GM21381 (cell line): ENCODE measurements at regions not wholly inside any gene's neighbourhood (a gene's known extent, or its start where the extent isn't known, plus 50 kb on each side); places are given as distances from the start of the nearest gene placed in this dataset.
"Not testable (repeated sequence)": the region's sequence is repeated elsewhere in the genome, so short reads cannot be mapped to it uniquely, and the experiment has no call there.

ENCODE experiments used
- ATAC-seq: cut with Tn5 transposase; IDR thresholded peaks from one replicate; pipeline ENCODE4 v1.9.1; 2021; ENCODE audit warnings: mild to moderate bottlenecking, moderate library complexity; ENCODE audit not compliant: unreplicated experiment

- ATAC-seq, result peak; percentile 71
Observed at GRCh38 chr6:82419132-82419581, 55.5 kb downstream of the TPBG start.

GRCh38 chr6:82419859-82420258, 56.2 kb downstream of the TPBG start:
- no peak for ATAC-seq

GRCh38 chr6:82430611-82431010, 67.0 kb downstream of the TPBG start:
- no peak for ATAC-seq

GRCh38 chr6:82436740-82437139, 73.1 kb downstream of the TPBG start:
- ATAC-seq, result no peak

GRCh38 chr6:82437701-82438100, 74.1 kb downstream of the TPBG start:
- no peak for ATAC-seq

- no peak for ATAC-seq
Observed at GRCh38 chr6:82441047-82441855, 77.6 kb downstream of the TPBG start.

- ATAC-seq, result no peak
Observed at GRCh38 chr6:82442061-82442719, 78.6 kb downstream of the TPBG start.

- no peak for ATAC-seq
Observed at GRCh38 chr6:82458147-82458546, 94.5 kb downstream of the TPBG start.

GRCh38 chr6:82458705-82459104, 95.1 kb downstream of the TPBG start:
- no peak for ATAC-seq

GRCh38 chr6:82461536-82461935, 97.9 kb downstream of the TPBG start:
- no peak for ATAC-seq

GRCh38 chr6:82467338-82467737, 103.7 kb downstream of the TPBG start:
- no peak for ATAC-seq

- ATAC-seq, result not testable (repeated sequence)
Observed at GRCh38 chr6:82470123-82470522, 106.5 kb downstream of the TPBG start.

- ATAC-seq, result not testable (repeated sequence)
Observed at GRCh38 chr6:82475106-82475505, 111.5 kb downstream of the TPBG start.

- ATAC-seq, result no peak
Observed at GRCh38 chr6:82484001-82484400, 120.4 kb downstream of the TPBG start.

GRCh38 chr6:82484737-82485626, 121.4 kb downstream of the TPBG start:
- ATAC-seq, result no peak

GRCh38 chr6:82487895-82488294, 124.3 kb downstream of the TPBG start:
- ATAC-seq, result no peak

- ATAC-seq, result no peak
Observed at GRCh38 chr6:82488403-82488802, 124.8 kb downstream of the TPBG start.

GRCh38 chr6:82492134-82492533, 128.5 kb downstream of the TPBG start:
- no peak for ATAC-seq

- no peak for ATAC-seq
Observed at GRCh38 chr6:82493467-82493866, 129.8 kb downstream of the TPBG start.

GRCh38 chr6:82494367-82494766, 130.8 kb downstream of the TPBG start:
- ATAC-seq, result no peak

- not testable (repeated sequence) for ATAC-seq
Observed at GRCh38 chr6:82501901-82502300, 138.3 kb downstream of the TPBG start.
